ENCODE measurements at regions not wholly inside any gene's neighbourhood (a gene's known extent, or its start where the extent isn't known, plus 50 kb on each side); places are given as distances from the start of the nearest gene placed in this dataset.
"Not testable (repeated sequence)": the region's sequence is repeated elsewhere in the genome, so short reads cannot be mapped to it uniquely, and the experiment has no call there.

DNA sequence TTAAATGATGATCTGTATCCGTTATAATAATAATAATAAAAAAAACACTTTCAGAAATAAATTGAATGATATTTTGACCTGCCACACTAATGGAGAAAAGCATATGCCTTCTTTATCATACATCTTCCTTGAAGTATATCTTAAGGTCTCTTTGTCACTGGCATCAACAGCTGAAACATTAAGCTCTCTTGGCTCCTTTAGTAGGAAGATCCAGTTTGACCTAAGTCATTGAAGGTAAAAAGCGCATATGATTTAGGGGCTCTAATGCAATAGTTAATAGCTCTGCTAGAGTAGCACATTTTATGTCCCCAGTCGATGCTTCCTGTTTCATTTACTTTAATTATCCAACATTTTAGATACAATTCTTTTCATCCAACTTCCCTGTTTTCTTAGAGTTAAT is 1010.8 kb downstream of the STPG2 start:
- DNase-seq = no peak
- TF ChIP-seq EP300 (IDR thresholded peaks at IDR 0.05; ENCODE audit: low read depth) (no peak), POLR2A (IDR thresholded peaks at IDR 0.05) (no peak), POLR2AphosphoS5 (IDR thresholded peaks at IDR 0.05) (no peak), CTCF (IDR thresholded peaks at IDR 0.05) (no peak)
- no peaks in the 10 kb centered on the region for H3K27me3 ChIP-seq
- no peaks in the 10 kb centered on the region for H3K36me3 ChIP-seq
- intact Hi-C loops (cut with DNase I; ENCODE audit: low total_unique reads) (no loop called here), in situ Hi-C loops (cut with MboI; ENCODE audit: low pct_ligation_motif_present in 1 of 4, low pct_unique_long_range_greater_than_20kb in 1 of 4, low sequenced_read_pairs in 3 of 4) (no loop called here)
- H3K4me1 ChIP-seq = no peaks in the 10 kb centered on the region
- H3K9me3 ChIP-seq = no peaks in the 10 kb centered on the region
- H3K27ac ChIP-seq = no peak overlapping the region
- no peak overlapping the region for H3K4me3 ChIP-seq
- 43 to 51% methylated on average over 3 of the region's 3 CpGs for WGBS, 2 donors (ENCODE audit: low coverage in 1 of 2)

DNA sequence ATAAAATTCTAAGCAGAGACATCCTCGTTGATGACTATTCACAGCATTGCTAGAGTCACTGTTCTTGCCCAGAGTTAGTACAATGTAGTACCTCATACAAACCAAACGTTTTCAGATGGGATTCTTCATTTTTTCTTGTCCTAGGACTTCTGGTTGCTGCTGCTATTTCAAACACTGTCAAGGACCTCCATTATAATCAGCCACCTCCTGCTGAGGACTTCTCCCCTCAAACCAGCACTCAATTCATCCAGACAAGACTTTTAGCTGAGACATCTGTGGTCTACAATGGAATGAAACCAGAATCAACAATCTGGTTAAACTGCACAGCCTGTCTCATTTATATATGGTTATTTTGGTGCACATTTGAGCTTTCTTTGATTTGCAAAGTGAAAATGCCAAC is 1008.8 kb downstream of the STPG2 start:
- in situ Hi-C loops (cut with MboI; ENCODE audit: low pct_ligation_motif_present in 1 of 4, low pct_unique_long_range_greater_than_20kb in 1 of 4, low sequenced_read_pairs in 3 of 4) (no loop called here), intact Hi-C loops (cut with DNase I; ENCODE audit: low total_unique reads) (no loop called here)
- DNase-seq = no peak
- H3K27me3 ChIP-seq = no peaks in the 10 kb centered on the region
- H3K9me3 ChIP-seq = no peaks in the 10 kb centered on the region
- H3K27ac ChIP-seq = no peak overlapping the region
- no peaks in the 10 kb centered on the region for H3K4me1 ChIP-seq
- TF ChIP-seq EP300 (IDR thresholded peaks at IDR 0.05; ENCODE audit: low read depth) = no peak
- TF ChIP-seq POLR2A (IDR thresholded peaks at IDR 0.05) = no peak
- TF ChIP-seq POLR2AphosphoS5 (IDR thresholded peaks at IDR 0.05) = no peak
- no peak for TF ChIP-seq CTCF (IDR thresholded peaks at IDR 0.05)
- H3K4me3 ChIP-seq = no peak overlapping the region
- WGBS, 2 donors (ENCODE audit: low coverage in 1 of 2) = 45 to 55% methylated on average over 2 of the region's 2 CpGs
- H3K36me3 ChIP-seq = no peaks in the 10 kb centered on the region

DNA sequence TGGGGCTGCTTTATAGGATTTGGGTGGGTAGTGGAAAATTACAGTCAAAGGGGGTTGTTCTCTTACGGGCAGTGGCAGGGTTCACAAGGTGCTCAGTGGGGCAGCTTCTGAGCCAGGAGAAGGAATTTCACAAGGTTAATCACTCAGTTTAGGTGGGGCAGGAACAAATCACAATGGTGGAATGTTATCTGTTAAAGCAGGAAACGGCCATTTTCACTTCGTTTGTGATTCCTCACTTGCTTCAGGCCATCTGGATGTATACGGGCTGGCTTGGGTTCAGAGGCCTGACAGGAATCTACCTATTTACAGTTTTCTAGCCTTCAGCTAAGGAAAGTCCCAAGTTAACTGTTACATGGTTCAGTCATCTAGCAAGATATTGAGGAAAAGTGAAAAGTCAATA is 1003.5 kb downstream of the STPG2 start:
- in situ Hi-C loops (cut with MboI; ENCODE audit: low pct_ligation_motif_present in 1 of 4, low pct_unique_long_range_greater_than_20kb in 1 of 4, low sequenced_read_pairs in 3 of 4) = no loop called here
- WGBS, 2 donors (ENCODE audit: low coverage in 1 of 2) = 66 to 78% methylated on average over 4 of the region's 4 CpGs
- no peaks in the 10 kb centered on the region for H3K27me3 ChIP-seq
- H3K27ac ChIP-seq = no peak overlapping the region
- intact Hi-C loops (cut with DNase I; ENCODE audit: low total_unique reads) = no loop called here
- H3K4me1 ChIP-seq = no peaks in the 10 kb centered on the region
- TF ChIP-seq CTCF (IDR thresholded peaks at IDR 0.05) (no peak), EP300 (IDR thresholded peaks at IDR 0.05; ENCODE audit: low read depth) (no peak), POLR2A (IDR thresholded peaks at IDR 0.05) (no peak), POLR2AphosphoS5 (IDR thresholded peaks at IDR 0.05) (no peak)
- no peak for DNase-seq
- H3K36me3 ChIP-seq = no peaks in the 10 kb centered on the region
- H3K4me3 ChIP-seq = no peak overlapping the region
- H3K9me3 ChIP-seq = no peaks in the 10 kb centered on the region

DNA sequence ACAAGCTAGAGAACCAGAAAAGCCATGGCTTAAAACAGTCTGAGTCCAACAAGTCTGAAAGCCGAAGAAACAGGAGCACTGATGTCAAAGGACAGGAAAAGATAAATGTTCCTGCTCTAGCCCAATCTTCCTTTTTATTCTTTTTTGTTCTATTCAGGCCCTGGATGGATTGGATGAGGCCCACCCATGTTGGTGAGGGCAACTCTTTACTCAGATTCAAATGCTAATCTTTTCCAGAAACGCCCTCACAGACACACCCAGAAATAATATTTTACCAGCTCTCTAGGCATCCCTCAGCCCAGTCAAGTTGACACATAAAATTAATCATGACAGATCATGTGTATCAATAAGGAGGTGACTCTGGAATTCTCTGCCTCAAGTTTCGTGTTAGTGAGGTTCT is 1002.7 kb downstream of the STPG2 start:
- WGBS, 2 donors (ENCODE audit: low coverage in 1 of 2) = 67 to 73% methylated on average over 3 of the region's 3 CpGs
- in situ Hi-C loops (cut with MboI; ENCODE audit: low pct_ligation_motif_present in 1 of 4, low pct_unique_long_range_greater_than_20kb in 1 of 4, low sequenced_read_pairs in 3 of 4) (no loop called here), intact Hi-C loops (cut with DNase I; ENCODE audit: low total_unique reads) (no loop called here)

DNA sequence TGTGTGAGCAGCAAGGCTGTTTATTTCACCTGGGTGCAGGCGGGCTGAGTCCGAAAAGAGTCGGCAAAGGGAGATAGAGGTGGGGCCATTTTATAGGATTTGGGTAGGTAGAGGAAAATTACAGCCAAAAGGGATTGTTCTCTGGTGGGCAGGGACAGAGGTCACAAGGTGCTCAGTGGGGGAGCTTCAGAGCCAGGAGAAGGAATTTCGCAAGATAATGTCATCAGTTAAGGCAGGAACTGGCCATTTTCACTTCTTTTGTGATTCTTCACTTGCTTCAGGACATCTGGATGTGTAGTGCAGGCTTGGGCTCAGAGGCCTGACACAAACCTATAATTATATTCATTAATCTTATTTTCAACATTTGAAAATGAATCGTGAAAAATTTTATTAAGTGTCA is 1001.9 kb downstream of the STPG2 start:
- H3K27ac ChIP-seq; in situ Hi-C loops (cut with MboI; ENCODE audit: low pct_ligation_motif_present in 1 of 4, low pct_unique_long_range_greater_than_20kb in 1 of 4, low sequenced_read_pairs in 3 of 4); DNase-seq; H3K4me3 ChIP-seq; intact Hi-C loops (cut with DNase I; ENCODE audit: low total_unique reads); H3K36me3 ChIP-seq; H3K9me3 ChIP-seq; H3K4me1 ChIP-seq; H3K27me3 ChIP-seq: not testable (repeated sequence)
- WGBS, 2 donors (ENCODE audit: low coverage in 1 of 2) = 88% methylated on average over 5 of the region's 5 CpGs

More for the DNA sequence above, 1002.7 kb downstream of the STPG2 start:
- H3K27ac ChIP-seq = no peak overlapping the region
- DNase-seq = no peak
- H3K9me3 ChIP-seq = no peaks in the 10 kb centered on the region
- no peak overlapping the region for H3K4me3 ChIP-seq
- no peaks in the 10 kb centered on the region for H3K4me1 ChIP-seq
- no peaks in the 10 kb centered on the region for H3K36me3 ChIP-seq
- H3K27me3 ChIP-seq = no peaks in the 10 kb centered on the region
- TF ChIP-seq EP300 (IDR thresholded peaks at IDR 0.05; ENCODE audit: low read depth) = no peak

Measured in transverse colon (tissue), 4 donors.